NCI-H226 (cell line): ENCODE measurements at regions not wholly inside any gene's neighbourhood (a gene's known extent, or its start where the extent isn't known, plus 50 kb on each side); places are given as distances from the start of the nearest gene placed in this dataset.

Source experiments
- DNase-seq: peaks from one replicate; pipeline ENCODE4 v3.0.0-alpha.2; 2015

DNA sequence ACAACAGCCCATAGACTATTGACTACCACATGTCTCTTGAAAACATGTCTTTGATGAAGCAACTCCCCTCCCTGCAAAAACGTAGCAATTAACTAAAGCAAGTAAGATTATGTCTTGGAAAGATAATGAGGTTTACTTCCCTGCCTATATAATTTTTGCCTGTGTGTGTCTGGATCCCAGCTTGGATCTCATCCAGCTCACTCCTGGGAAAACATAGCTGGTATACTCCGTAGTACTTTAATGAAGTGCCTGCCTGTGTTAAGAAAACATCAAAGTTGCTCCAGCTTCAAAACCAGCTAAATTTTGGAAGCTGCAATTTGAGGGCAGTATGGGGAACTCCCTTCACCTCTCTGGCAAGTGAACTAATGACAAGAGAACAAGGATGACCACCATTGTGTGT lies 182.6 kb upstream of the C9orf72 start:
- DNase-seq, result no peak

- no peak for DNase-seq
Observed at GRCh38 chr9:27756418-27756817, 183.1 kb upstream of the C9orf72 start.

DNA sequence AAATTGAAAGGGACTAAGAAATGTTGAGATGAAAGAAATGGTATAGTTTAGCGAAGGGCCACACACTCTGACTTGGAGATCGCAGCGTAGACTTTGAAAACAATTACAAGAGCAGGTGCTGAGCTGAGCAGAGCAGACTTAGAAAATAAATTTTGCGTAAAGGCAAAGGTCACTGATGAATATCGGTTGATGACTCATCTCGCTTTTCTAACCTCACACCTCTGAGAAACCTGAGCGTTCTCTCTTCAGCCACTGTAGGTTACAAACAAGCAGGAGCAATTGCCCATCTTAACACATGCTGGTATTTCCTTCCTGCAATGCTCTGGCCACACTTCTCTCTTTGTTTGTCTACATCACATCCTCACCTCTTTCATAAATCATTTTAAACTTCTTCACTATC lies 190.6 kb upstream of the C9orf72 start:
- DNase-seq, result no peak

- DNase-seq, result no peak
Observed at GRCh38 chr9:27765266-27766072, 192.2 kb upstream of the C9orf72 start.

- no peak for DNase-seq
Observed at GRCh38 chr9:27766073-27766835, 193.0 kb upstream of the C9orf72 start.

- DNase-seq, result no peak
Observed at GRCh38 chr9:27768781-27769180, 195.5 kb upstream of the C9orf72 start.

DNA sequence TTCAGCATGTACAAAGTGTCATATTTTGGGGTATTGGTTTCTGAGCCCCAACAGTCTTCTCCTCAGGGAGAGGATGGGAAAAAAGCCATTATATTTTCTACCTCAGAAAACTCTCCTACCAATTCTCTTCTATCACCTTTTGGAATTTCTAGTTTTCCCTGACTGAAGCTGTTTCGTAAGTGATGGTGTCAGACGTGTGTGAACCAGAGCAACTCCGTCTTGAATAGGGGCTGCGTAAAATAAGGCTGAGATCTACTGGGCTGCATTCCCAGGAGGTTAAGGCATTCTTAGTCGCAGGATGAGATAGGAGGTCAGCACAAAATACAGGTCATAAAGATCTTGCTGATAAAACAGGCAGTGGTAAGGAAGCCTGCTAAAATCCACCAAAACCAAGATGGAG lies 197.3 kb upstream of the C9orf72 start:
- no peak for DNase-seq

DNA sequence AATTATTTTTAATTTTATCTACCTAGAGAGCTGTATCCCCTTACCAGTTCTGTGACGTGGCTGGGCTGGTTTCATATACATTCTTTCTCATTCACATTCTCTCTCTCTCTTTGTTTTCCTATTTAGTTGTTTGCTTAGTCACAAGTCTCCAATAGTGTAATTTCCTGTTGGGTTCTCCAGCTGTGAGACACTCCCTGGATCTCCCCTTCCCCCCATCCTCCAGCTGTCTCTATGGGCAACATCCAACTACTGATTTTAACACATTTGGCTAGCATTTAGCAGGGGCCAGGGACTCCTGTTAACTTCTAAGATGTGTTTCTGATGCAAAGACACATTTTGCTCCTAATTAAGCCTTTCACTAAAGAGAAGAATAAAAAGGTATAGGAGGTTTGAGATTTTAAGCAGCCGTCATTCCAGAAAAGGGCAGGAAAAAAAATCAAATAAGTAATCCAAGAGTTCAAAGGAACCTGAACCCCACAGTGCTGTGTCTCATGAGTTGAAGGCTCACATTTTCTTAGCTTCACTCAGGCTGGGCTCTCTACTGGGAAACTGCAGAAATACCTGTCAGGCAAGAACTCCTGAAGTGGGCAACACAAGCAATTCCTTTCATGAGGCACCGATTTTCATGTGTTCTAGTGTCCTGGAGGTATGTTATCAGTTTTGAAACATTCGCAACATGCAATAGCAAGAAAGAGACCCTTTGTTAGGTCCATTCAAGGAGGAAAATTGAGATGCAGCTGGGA lies 198.7 kb upstream of the C9orf72 start:
- DNase-seq, result no peak

- peak; percentile 39 for DNase-seq
Observed at GRCh38 chr9:27784847-27785713, 211.8 kb upstream of the C9orf72 start.

DNA sequence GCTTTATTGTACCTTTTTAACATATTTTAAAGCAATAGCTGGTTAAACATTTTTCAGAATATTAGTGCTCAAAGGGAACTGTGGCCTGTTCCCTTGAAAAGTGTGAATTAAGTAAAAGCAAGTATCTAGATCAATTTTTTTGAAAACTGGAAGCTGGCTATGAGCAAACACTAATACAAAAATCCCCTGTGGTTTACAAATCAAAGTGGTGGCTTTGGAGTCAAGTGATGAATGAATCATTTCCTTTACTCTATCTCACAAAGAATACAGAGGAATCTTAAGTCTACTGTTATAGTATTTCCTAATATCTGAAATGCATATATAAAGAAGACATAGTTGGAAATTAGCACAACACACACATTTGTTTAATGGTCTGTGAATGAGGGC lies 212.4 kb upstream of the C9orf72 start:
- peak; percentile 5 for DNase-seq

- no peak for DNase-seq
Observed at GRCh38 chr9:27787891-27788290, 214.6 kb upstream of the C9orf72 start.

- no peak for DNase-seq
Observed at GRCh38 chr9:27791311-27791710, 218.0 kb upstream of the C9orf72 start.

DNA sequence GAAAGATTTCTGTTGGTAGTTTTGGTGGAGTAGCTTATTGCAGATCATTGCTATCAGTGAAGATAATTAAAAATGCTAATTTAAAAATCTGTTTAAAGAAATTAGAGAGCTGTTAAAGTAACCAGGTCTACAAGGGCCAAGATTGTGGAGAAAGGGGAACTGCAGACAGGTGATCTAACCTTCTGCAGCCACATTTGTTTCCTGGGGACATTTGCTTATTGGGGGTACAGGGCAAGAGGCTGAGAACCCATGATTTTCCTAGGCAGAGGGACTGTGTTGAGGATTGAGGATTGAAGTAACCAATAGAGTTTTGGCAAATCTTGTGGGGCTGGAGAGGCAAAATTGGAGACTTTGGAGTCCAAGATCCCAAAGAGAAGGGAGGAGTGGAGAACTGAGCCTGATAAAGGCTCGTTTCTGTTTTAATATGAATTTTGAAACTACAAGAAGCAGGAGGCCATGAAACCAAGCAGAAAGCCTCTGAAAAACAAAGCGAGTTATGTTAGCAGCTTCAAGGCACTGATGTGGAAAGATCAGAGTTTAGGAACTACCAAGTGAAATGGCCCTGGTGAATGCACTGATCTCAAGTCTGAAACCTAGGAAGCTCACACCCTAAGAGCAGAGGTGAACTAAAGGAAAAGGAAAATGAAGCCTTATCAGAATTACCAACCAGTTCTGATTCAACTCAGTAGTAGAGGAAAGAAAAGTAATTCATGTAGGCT lies 219.8 kb upstream of the C9orf72 start:
- no peak for DNase-seq

- no peak for DNase-seq
Observed at GRCh38 chr9:27799326-27799725, 226.0 kb upstream of the C9orf72 start.

GRCh38 chr9:27800159-27800558 lies 226.9 kb upstream of the C9orf72 start:
- no peak for DNase-seq

- DNase-seq, result no peak
Observed at GRCh38 chr9:27800692-27801370, 227.6 kb upstream of the C9orf72 start.

DNA sequence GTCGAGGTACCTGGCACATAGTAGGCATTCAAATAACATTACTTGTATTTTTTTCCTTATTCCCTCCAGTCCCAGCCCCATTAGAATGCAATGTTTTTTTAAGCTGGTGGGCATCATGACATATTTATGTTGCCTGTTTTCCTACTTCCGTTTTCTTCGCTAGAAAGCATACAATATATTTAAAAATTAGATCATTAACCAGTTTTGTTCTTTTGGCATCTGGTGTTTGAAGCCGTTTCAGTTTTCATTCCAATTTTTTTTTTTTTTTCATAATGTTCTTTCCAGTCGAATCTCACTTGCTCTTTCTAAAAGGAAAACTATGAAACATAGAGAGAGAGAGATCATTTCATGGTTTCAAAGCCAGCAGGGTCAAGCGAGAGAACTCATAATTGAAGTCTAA lies 228.3 kb upstream of the C9orf72 start:
- no peak for DNase-seq

GRCh38 chr9:27802418-27802817 lies 229.1 kb upstream of the C9orf72 start:
- no peak for DNase-seq

DNA sequence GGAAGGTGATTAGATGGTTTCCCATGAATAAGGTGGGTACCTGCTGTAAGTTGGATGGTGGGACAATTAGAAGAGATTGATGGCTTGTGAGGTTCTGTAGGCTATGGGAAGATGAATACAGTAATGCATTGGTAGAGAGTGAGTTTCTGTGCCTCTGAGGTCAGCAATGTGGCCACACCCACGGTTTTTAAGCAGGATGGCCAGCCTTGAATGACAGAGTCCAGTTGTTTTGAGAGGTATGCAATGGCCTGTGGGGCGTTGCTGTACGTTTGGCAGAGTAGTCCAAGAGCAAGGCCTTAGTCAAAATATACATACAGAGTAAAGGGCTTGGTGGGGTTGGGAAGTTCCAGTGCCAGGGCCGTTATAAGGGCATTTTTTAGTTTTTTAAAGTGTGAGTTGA lies 235.6 kb upstream of the C9orf72 start:
- no peak for DNase-seq

- no peak for DNase-seq
Observed at GRCh38 chr9:27817747-27818146, 244.5 kb upstream of the C9orf72 start.

DNA sequence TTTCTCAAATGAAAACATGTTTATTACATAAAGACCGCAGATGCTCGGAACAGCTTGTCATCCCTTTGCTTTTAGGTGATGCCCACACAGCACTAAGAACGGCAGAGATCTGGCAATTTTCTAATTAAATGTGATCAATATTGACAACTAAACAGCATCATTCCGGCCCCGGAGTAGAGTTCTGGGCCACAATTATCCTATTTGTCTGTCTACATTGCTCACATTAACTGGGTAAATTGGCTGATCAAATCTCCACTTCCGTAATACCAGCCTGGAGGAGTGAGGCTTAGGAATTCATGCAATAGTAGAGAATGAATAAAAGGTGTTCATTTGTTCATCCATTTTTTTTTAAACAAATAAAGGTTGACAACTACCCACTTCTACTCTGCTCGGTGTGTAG lies 245.1 kb upstream of the C9orf72 start:
- DNase-seq, result no peak
